Caco-2 (cell line): ENCODE measurements at regions not wholly inside any gene's neighbourhood (a gene's known extent, or its start where the extent isn't known, plus 50 kb on each side); places are given as distances from the start of the nearest gene placed in this dataset.

Experiments used
- BruUV-seq: library from RNA; stranded (reverse); fragments of 400-500 nt; replicated peaks from 2 replicates; lab custom pipeline; 2021; lab: Mats Ljungman, UMichigan
- CTCF ChIA-PET: fragments of 300-600 bp; sonication (Branson Sonifier 250); formaldehyde crosslinking; loops from one replicate; lab custom pipeline; 2022; ENCODE audit warnings: antibody characterized with exemption; lab: Charles Lee
- POLR2A ChIA-PET: fragments of 300-600 bp; sonication (Branson Sonifier 250); formaldehyde crosslinking; loops from one replicate; lab custom pipeline; 2022; ENCODE audit warnings: antibody characterized with exemption; lab: Charles Lee
- DNase-seq, 2 experiments: peaks; one replicate each; pipeline versions ENCODE4 v3.0.0 to v3.0.0-alpha.2; 2020 to 2022
- H3K27me3 ChIP-seq: replicated peaks from 2 replicates; pipeline ENCODE4 v1.6.0; 2011; ENCODE audit warnings: low read length; ENCODE audit not compliant: control insufficient read depth, insufficient read depth
- H3K36me3 ChIP-seq: 2 replicates; pipeline ENCODE4 v1.5.1; 2011; ENCODE audit warnings: low read length; ENCODE audit not compliant: control insufficient read depth, insufficient read depth
- H3K4me1 ChIP-seq: fragments of 250-450 bp; sonication (Bioruptor Pico); 2 replicates; pipeline ENCODE4 v1.5.1; 2020; ENCODE audit warnings: mild to moderate bottlenecking
- H3K4me3 ChIP-seq: 2 replicates; pipeline ENCODE4 v1.5.1; 2011; ENCODE audit warnings: low read depth, mild to moderate bottlenecking, control low read depth, low read length
- H3K9me3 ChIP-seq: fragments of 250-450 bp; sonication (Bioruptor Pico); 2 replicates; pipeline ENCODE4 v1.5.1; 2020; ENCODE audit warnings: mild to moderate bottlenecking, moderate library complexity
- H3K27ac Mint-ChIP-seq: one replicate; pipeline ENCODE4 v1.8.0; 2022; ENCODE audit warnings: mixed read lengths; ENCODE audit not compliant: unreplicated experiment
- H3K27me3 Mint-ChIP-seq: one replicate; pipeline ENCODE4 v1.8.0; 2022; ENCODE audit warnings: mixed read lengths; ENCODE audit not compliant: insufficient read depth, unreplicated experiment
- H3K36me3 Mint-ChIP-seq: one replicate; pipeline ENCODE4 v1.8.0; 2022; ENCODE audit warnings: mild to moderate bottlenecking, mixed read lengths; ENCODE audit not compliant: insufficient read depth, unreplicated experiment
- H3K4me1 Mint-ChIP-seq: one replicate; pipeline ENCODE4 v1.8.0; 2022; ENCODE audit warnings: low read depth, mixed read lengths; ENCODE audit not compliant: unreplicated experiment
- H3K4me3 Mint-ChIP-seq: one replicate; pipeline ENCODE4 v1.8.0; 2022; ENCODE audit warnings: mild to moderate bottlenecking, moderate library complexity, mixed read lengths; ENCODE audit not compliant: unreplicated experiment
- H3K9me3 Mint-ChIP-seq: one replicate; pipeline ENCODE4 v1.8.0; 2022; ENCODE audit warnings: mixed read lengths; ENCODE audit not compliant: unreplicated experiment
- CTCF ChIP-seq, 2 experiments: fragments of 200-600 bp in 1 of 2; IDR thresholded peaks; 1 replicate in 1 of 2; 2 replicates in 1 of 2; pipeline versions ENCODE4 v1.5.1 to v1.8.0; 2011 to 2022; ENCODE audit warnings: antibody characterized with exemption in 1 of 2, control low read depth in 1 of 2, inconsistent platforms in 1 of 2, low read depth in 1 of 2, low read length in 1 of 2, mild to moderate bottlenecking in 1 of 2, moderate library complexity in 1 of 2; ENCODE audit not compliant: insufficient read depth in 1 of 2, severe bottlenecking in 1 of 2, unreplicated experiment in 1 of 2
- intact Hi-C: fragments of 100-400 bp; cut with micrococcal nuclease; formaldehyde crosslinking; loops from one replicate; pipeline ENCODE4 v1.10.0; 2022; ENCODE audit not compliant: unreplicated experiment

- H3K4me3 ChIP-seq: no peak overlapping the region
- DNase-seq: no peak
- no peaks in the 10 kb centered on the region for H3K36me3 ChIP-seq
- intact Hi-C loops: no loop called here
- Mint-ChIP-seq H3K4me1 (peaks cover 4% of the 10 kb centered on the region), H3K36me3 (no peaks in the 10 kb centered on the region), H3K27ac (no peak overlapping the region), H3K4me3 (no peak overlapping the region), H3K27me3 (no peaks in the 10 kb centered on the region), H3K9me3 (peaks cover 22% of the 10 kb centered on the region)
- no peaks in the 10 kb centered on the region for H3K27me3 ChIP-seq
- no peaks in the 10 kb centered on the region for H3K4me1 ChIP-seq
- BruUV-seq: no TSS peak
- ChIA-PET CTCF (no interaction called here), POLR2A (no interaction called here)
- no peak for TF ChIP-seq CTCF (IDR thresholded peaks at IDR 0.05; ENCODE audit: insufficient read depth in 1 of 2, low read depth in 1 of 2, low read length in 1 of 2, severe bottlenecking in 1 of 2, unreplicated experiment in 1 of 2)
- H3K9me3 ChIP-seq: no peaks in the 10 kb centered on the region; the same call in 1 of the 2 replicates
These were observed 605.5 kb downstream of the HDGFL1 start for GRCh38 chr6:23174781-23175361.

- Histone ChIP-seq H3K27me3 (no peaks in the 10 kb centered on the region), H3K36me3 (no peaks in the 10 kb centered on the region), H3K4me3 (no peak overlapping the region), H3K4me1 (no peaks in the 10 kb centered on the region), H3K9me3 (no peaks in the 10 kb centered on the region; the same call in 1 of the 2 replicates)
- no peaks in the 10 kb centered on the region for H3K27me3 Mint-ChIP-seq
- intact Hi-C loops: no loop called here
- H3K36me3 Mint-ChIP-seq: no peaks in the 10 kb centered on the region
- ChIA-PET POLR2A (no interaction called here), CTCF (no interaction called here)
- H3K9me3 Mint-ChIP-seq: peaks cover 26% of the 10 kb centered on the region
- no TSS peak for BruUV-seq
- TF ChIP-seq CTCF (IDR thresholded peaks at IDR 0.05; ENCODE audit: insufficient read depth in 1 of 2, low read depth in 1 of 2, low read length in 1 of 2, severe bottlenecking in 1 of 2, unreplicated experiment in 1 of 2): no peak
- H3K4me1 Mint-ChIP-seq: peaks cover 7% of the 10 kb centered on the region
- no peak for DNase-seq
- no peak overlapping the region for H3K4me3 Mint-ChIP-seq
- H3K27ac Mint-ChIP-seq: no peak overlapping the region
These were observed 606.0 kb downstream of the HDGFL1 start for GRCh38 chr6:23175391-23175790.

- BruUV-seq: no TSS peak
- Mint-ChIP-seq H3K9me3 (peaks cover 18% of the 10 kb centered on the region), H3K4me1 (peaks cover 7% of the 10 kb centered on the region)
These were observed 607.1 kb downstream of the HDGFL1 start for GRCh38 chr6:23176471-23176870.

More at GRCh38 chr6:23176471-23176870, 607.1 kb downstream of the HDGFL1 start:
- no peaks in the 10 kb centered on the region for H3K9me3 ChIP-seq
- Mint-ChIP-seq H3K27ac (no peak overlapping the region), H3K36me3 (no peaks in the 10 kb centered on the region), H3K4me3 (no peak overlapping the region), H3K27me3 (no peaks in the 10 kb centered on the region)
- no peak overlapping the region for H3K4me3 ChIP-seq
- TF ChIP-seq CTCF (IDR thresholded peaks at IDR 0.05; ENCODE audit: insufficient read depth in 1 of 2, low read depth in 1 of 2, low read length in 1 of 2, severe bottlenecking in 1 of 2, unreplicated experiment in 1 of 2): no peak
- H3K36me3 ChIP-seq: no peaks in the 10 kb centered on the region
- H3K27me3 ChIP-seq: no peaks in the 10 kb centered on the region
- ChIA-PET CTCF (no interaction called here), POLR2A (no interaction called here)
- intact Hi-C loops: no loop called here
- H3K4me1 ChIP-seq: no peaks in the 10 kb centered on the region
- DNase-seq: no peak
